ENCODE measurements at regions not wholly inside any gene's neighbourhood (a gene's known extent, or its start where the extent isn't known, plus 50 kb on each side); places are given as distances from the start of the nearest gene placed in this dataset.

GRCh38 chr11:119780222-119780953, 51.4 kb upstream of the NECTIN1 start:
- TF ChIP-seq EZH2 (IDR thresholded peaks at IDR 0.05; ENCODE audit: borderline replicate concordance, low read length) (no peak), CTCF (IDR thresholded peaks at IDR 0.05; ENCODE audit: low read length) (no peak)

All from OCI-LY1 (cell line).